Endothelial cell of umbilical vein (primary cell): ENCODE measurements at regions not wholly inside any gene's neighbourhood (a gene's known extent, or its start where the extent isn't known, plus 50 kb on each side); places are given as distances from the start of the nearest gene placed in this dataset.

Experiments used
- BruUV-seq: library from RNA; stranded (reverse); fragments of 400-500 nt; replicated peaks from 2 replicates; lab custom pipeline; 2021; lab: Mats Ljungman, UMichigan
- CTCF ChIA-PET: fragments of 300-600, 350-600 bp; sonication (Branson Sonifier 250); formaldehyde crosslinking; loops from one replicate; lab custom pipeline; 2021; ENCODE audit warnings: antibody characterized with exemption, inconsistent platforms; lab: Charles Lee
- POLR2A ChIA-PET: fragments of 300-600, 350-600 bp; sonication (Branson Sonifier 250); formaldehyde crosslinking; loops from one replicate; lab custom pipeline; 2021; ENCODE audit warnings: antibody characterized with exemption, inconsistent platforms; lab: Charles Lee
- DNase-seq: peaks from one replicate; pipeline ENCODE4 v3.0.0-alpha.2; 2011; ENCODE audit warnings: low read depth, low spot score
- FAIRE-seq: peaks from 2 replicates; lab custom pipeline; 2011; peaks lifted over from hg19 to GRCh38; lab: Jason Lieb, UNC
- H2AFZ ChIP-seq: 2 replicates; pipeline ENCODE4 v1.6.0; 2012; ENCODE audit warnings: low read depth, low read length, control low read depth, inconsistent platforms
- H3K27ac ChIP-seq: 2 replicates; pipeline ENCODE4 v1.5.1; 2011; ENCODE audit warnings: low read depth, mild to moderate bottlenecking, control low read depth, low read length, moderate library complexity; ENCODE audit not compliant: insufficient read depth
- H3K27me3 ChIP-seq, 2 experiments: 2 replicates each; pipeline versions ENCODE4 v1.6.0 to v1.6.1; 2011; ENCODE audit warnings: low read length in 2 of 2, mixed read lengths in 1 of 2; ENCODE audit not compliant: control insufficient read depth in 2 of 2, insufficient read depth in 2 of 2
- H3K36me3 ChIP-seq, 2 experiments: 2 replicates in 1 of 2; 3 replicates in 1 of 2; pipeline ENCODE4 v1.5.1; 2011; ENCODE audit warnings: low read length in 2 of 2, mild to moderate bottlenecking in 1 of 2, moderate library complexity in 1 of 2; ENCODE audit not compliant: control insufficient read depth in 2 of 2, insufficient read depth in 2 of 2; ENCODE audit errors: extremely low read depth in 1 of 2
- H3K4me1 ChIP-seq: 3 replicates; pipeline ENCODE4 v1.5.1; 2011; ENCODE audit warnings: mild to moderate bottlenecking, low read length; ENCODE audit not compliant: control insufficient read depth, insufficient read depth; ENCODE audit errors: extremely low read depth
- H3K4me2 ChIP-seq: 2 replicates; pipeline ENCODE4 v1.6.1; 2011; ENCODE audit warnings: low read length, control low read depth, mixed read lengths; ENCODE audit not compliant: insufficient read depth
- H3K4me3 ChIP-seq, 3 experiments: fragments of 200-600 bp in 1 of 3; sonication (generic), shearing (Covaris generic) in 1 of 3; replicated peaks in 1 of 3; 2 replicates each; pipeline ENCODE4 v1.5.1; 2011 to 2016; ENCODE audit warnings: control low read depth in 3 of 3, low read length in 3 of 3, mild to moderate bottlenecking in 2 of 3, inconsistent platforms in 1 of 3, low read depth in 1 of 3, moderate library complexity in 1 of 3; ENCODE audit not compliant: insufficient read depth in 1 of 3
- H3K79me2 ChIP-seq: 2 replicates; pipeline ENCODE4 v1.6.0; 2012; ENCODE audit warnings: low read length, inconsistent platforms; ENCODE audit not compliant: control insufficient read depth, insufficient read depth
- H3K9ac ChIP-seq: replicated peaks from 2 replicates; pipeline ENCODE3; 2011; ENCODE audit warnings: low read length, control low read depth; ENCODE audit not compliant: insufficient read depth; ENCODE audit errors: extremely low read depth
- H3K9me1 ChIP-seq: replicated peaks from 3 replicates; pipeline ENCODE4 v1.6.0; 2011; ENCODE audit warnings: mild to moderate bottlenecking, low read length; ENCODE audit not compliant: control insufficient read depth, insufficient read depth; ENCODE audit errors: extremely low read depth
- H3K9me3 ChIP-seq: replicated peaks from 2 replicates; pipeline ENCODE4 v1.5.1; 2012; ENCODE audit warnings: low read length, inconsistent platforms; ENCODE audit not compliant: control insufficient read depth, insufficient read depth
- H4K20me1 ChIP-seq: replicated peaks from 2 replicates; pipeline ENCODE3; 2011; ENCODE audit warnings: mild to moderate bottlenecking, low read length; ENCODE audit not compliant: control insufficient read depth, insufficient read depth; ENCODE audit errors: extremely low read depth
- CTCF ChIP-seq, 2 donors: IDR thresholded peaks; 1 replicate in 1 of 2; 2 replicates in 1 of 2; pipeline ENCODE4 v1.5.1; 2011; ENCODE audit warnings: low read length in 2 of 2, mild to moderate bottlenecking in 2 of 2, moderate library complexity in 2 of 2, control low read depth in 1 of 2, inconsistent platforms in 1 of 2, low read depth in 1 of 2; ENCODE audit not compliant: insufficient read depth in 1 of 2; ENCODE audit errors: extremely low read depth in 1 of 2
- EZH2 ChIP-seq: IDR thresholded peaks from 2 replicates; pipeline ENCODE4 v1.6.1; 2012; ENCODE audit warnings: borderline replicate concordance, low read depth, mild to moderate bottlenecking, moderate library complexity, low read length, inconsistent platforms; ENCODE audit not compliant: severe bottlenecking
- GATA2 ChIP-seq: IDR thresholded peaks from 2 replicates; pipeline ENCODE4 v1.7.0; 2011; ENCODE audit warnings: low read depth, mild to moderate bottlenecking, moderate library complexity, mixed read lengths, low read length; ENCODE audit not compliant: insufficient read length, insufficient read depth
- MYC ChIP-seq: IDR thresholded peaks from one replicate; pipeline ENCODE4 v1.6.1; 2011; ENCODE audit warnings: mild to moderate bottlenecking, low read depth, low read length
- POLR2A ChIP-seq: IDR thresholded peaks from 2 replicates; pipeline ENCODE4 v1.6.1; 2012; ENCODE audit warnings: low read depth, mild to moderate bottlenecking, control low read depth, low read length
- dilution Hi-C: fragments of 300-500 bp; cut with MboI; formaldehyde crosslinking; loops from one replicate; pipeline ENCODE4 v1.15.0; 2019; ENCODE audit warnings: low sequenced_read_pairs; ENCODE audit not compliant: extremely low pct_ligation_motif_present
- intact Hi-C: fragments of 100-400 bp; cut with micrococcal nuclease; formaldehyde crosslinking; loops from one replicate; pipeline ENCODE4 v1.10.0; 2022

GRCh38 chr3:95655363-95655986, 1158.9 kb upstream of the EPHA6 start:
- intact Hi-C loops: no loop called here
- Histone ChIP-seq H2AFZ (no peak overlapping the region), H3K9ac (no peak overlapping the region), H3K4me3 (no peak overlapping the region), H3K9me1 (no peaks in the 10 kb centered on the region), H3K36me3 (no peaks in the 10 kb centered on the region), H3K4me2 (no peak overlapping the region), H3K4me1 (no peaks in the 10 kb centered on the region), H3K9me3 (no peaks in the 10 kb centered on the region), H3K27ac (no peak overlapping the region), H3K27me3 (no peaks in the 10 kb centered on the region), H3K79me2 (no peaks in the 10 kb centered on the region), H4K20me1 (no peaks in the 10 kb centered on the region)
- DNase-seq (no peak), FAIRE-seq (no peak)
- dilution Hi-C loops: no loop called here
- BruUV-seq: no TSS peak
- POLR2A ChIA-PET: no interaction called here
- CTCF ChIA-PET: interaction anchor here (1.3 kb wide), 1 partner anchor 24 kb away, joined by 3 read pairs; no protein-coding TSS in a partner anchor
- no peak for TF ChIP-seq CTCF (IDR thresholded peaks at IDR 0.05; ENCODE audit: extremely low read depth in 1 of 2, insufficient read depth in 1 of 2, low read depth in 1 of 2, low read length in 2 of 2)
- TF ChIP-seq GATA2: no peak

GRCh38 chr3:95670765-95671164, 1143.6 kb upstream of the EPHA6 start:
- no peak for FAIRE-seq
- CTCF ChIA-PET: no interaction called here
- Histone ChIP-seq H3K4me2 (no peak overlapping the region), H3K27ac (no peak overlapping the region), H3K27me3 (no peaks in the 10 kb centered on the region), H2AFZ (no peak overlapping the region), H3K9me1 (no peaks in the 10 kb centered on the region), H3K4me1 (no peaks in the 10 kb centered on the region), H3K36me3 (no peaks in the 10 kb centered on the region), H3K9ac (no peak overlapping the region), H3K79me2 (no peaks in the 10 kb centered on the region), H4K20me1 (no peaks in the 10 kb centered on the region), H3K9me3 (no peaks in the 10 kb centered on the region), H3K4me3 (no peak overlapping the region)
- dilution Hi-C loops: no loop called here
- intact Hi-C loops: no loop called here
- no peak for DNase-seq
- POLR2A ChIA-PET: no interaction called here
- no TSS peak for BruUV-seq
- TF ChIP-seq EZH2 (no peak), POLR2A (no peak), GATA2 (no peak), MYC (no peak)
